Thyroid gland (tissue), 4 donors: ENCODE measurements at regions not wholly inside any gene's neighbourhood (a gene's known extent, or its start where the extent isn't known, plus 50 kb on each side); places are given as distances from the start of the nearest gene placed in this dataset.

Source experiments
- DNase-seq, 2 donors: peaks; one replicate each; pipeline ENCODE4 v3.0.0-alpha.2; 2019
- H3K27ac ChIP-seq, 3 donors: fragments of 200-600 bp; sonication (generic); 1 replicate in 2 of 3; 2 replicates in 1 of 3; pipeline ENCODE4 v1.5.1; 2016 to 2019; ENCODE audit warnings: mild to moderate bottlenecking in 1 of 3, moderate library complexity in 1 of 3
- H3K27me3 ChIP-seq: fragments of 200-600 bp; sonication (generic); one replicate; pipeline ENCODE4 v1.5.1; 2019
- H3K36me3 ChIP-seq, 2 donors: fragments of 200-600 bp; sonication (generic); one replicate each; pipeline ENCODE4 v1.5.1; 2016 to 2019
- H3K4me1 ChIP-seq, 2 donors: fragments of 200-600 bp; sonication (generic); one replicate each; pipeline ENCODE4 v1.5.1; 2017 to 2019
- H3K4me3 ChIP-seq, 3 donors: fragments of 200-600 bp; sonication (generic); replicated peaks in 1 of 3; 1 replicate in 2 of 3; 2 replicates in 1 of 3; pipeline ENCODE4 v1.5.1; 2016; ENCODE audit warnings: mild to moderate bottlenecking in 1 of 3
- H3K9me3 ChIP-seq: fragments of 200-600 bp; sonication (generic); one replicate; pipeline ENCODE4 v1.5.1; 2017
- POLR2A ChIP-seq, 2 donors: fragments of 450-650 bp; IDR thresholded peaks; one replicate each; pipeline ENCODE4 v1.6.1; 2017; ENCODE audit warnings: antibody characterized with exemption in 2 of 2, mild to moderate bottlenecking in 2 of 2, moderate library complexity in 1 of 2
- WGBS, 2 donors: methylation state at CpG; one replicate each; pipeline ENCODE4 v1.1.5; 2017; 5-methylcytosine and 5-hydroxymethylcytosine counted together
- intact Hi-C: fragments of 100-400 bp; cut with DNase I; formaldehyde crosslinking; loops from one replicate; pipeline ENCODE4 v1.15.1; 2023
- TF ChIP-seq, protein P1 (sequence below), 6 experiments: fragments of 200-600 bp in 3 of 6; fragments of 450-650 bp in 3 of 6; sonication (generic) in 3 of 6; IDR thresholded peaks; one replicate each; pipeline ENCODE4 v1.5.1; 2016 to 2019; ENCODE audit warnings: antibody characterized with exemption in 6 of 6, mild to moderate bottlenecking in 2 of 6, inconsistent platforms in 1 of 6, moderate library complexity in 1 of 6

- no peaks in the 10 kb centered on the region for H3K9me3 ChIP-seq
- TF ChIP-seq POLR2A (IDR thresholded peaks at IDR 0.05) = no peak
- H3K4me1 ChIP-seq = no peaks in the 10 kb centered on the region
- no peaks in the 10 kb centered on the region for H3K36me3 ChIP-seq
- DNase-seq = no peak
- no peak overlapping the region for H3K4me3 ChIP-seq
- no peak overlapping the region for H3K27ac ChIP-seq
- WGBS, 2 donors = 94 to 97% methylated on average over 2 of the region's 2 CpGs
- H3K27me3 ChIP-seq = no peaks in the 10 kb centered on the region
- intact Hi-C loops = no loop called here
Measured at GRCh38 chr4:103457566-103457965, 259.4 kb upstream of the CENPE start.

GRCh38 chr4:103451341-103451740, 253.2 kb upstream of the CENPE start:
- intact Hi-C loops = no loop called here
- DNase-seq = no peak
- Histone ChIP-seq H3K9me3 (no peaks in the 10 kb centered on the region), H3K27me3 (no peaks in the 10 kb centered on the region), H3K36me3 (no peaks in the 10 kb centered on the region), H3K27ac (no peak overlapping the region), H3K4me1 (no peaks in the 10 kb centered on the region), H3K4me3 (no peak overlapping the region)
- no peak for TF ChIP-seq POLR2A (IDR thresholded peaks at IDR 0.05)
- TF ChIP-seq, protein P1, sequence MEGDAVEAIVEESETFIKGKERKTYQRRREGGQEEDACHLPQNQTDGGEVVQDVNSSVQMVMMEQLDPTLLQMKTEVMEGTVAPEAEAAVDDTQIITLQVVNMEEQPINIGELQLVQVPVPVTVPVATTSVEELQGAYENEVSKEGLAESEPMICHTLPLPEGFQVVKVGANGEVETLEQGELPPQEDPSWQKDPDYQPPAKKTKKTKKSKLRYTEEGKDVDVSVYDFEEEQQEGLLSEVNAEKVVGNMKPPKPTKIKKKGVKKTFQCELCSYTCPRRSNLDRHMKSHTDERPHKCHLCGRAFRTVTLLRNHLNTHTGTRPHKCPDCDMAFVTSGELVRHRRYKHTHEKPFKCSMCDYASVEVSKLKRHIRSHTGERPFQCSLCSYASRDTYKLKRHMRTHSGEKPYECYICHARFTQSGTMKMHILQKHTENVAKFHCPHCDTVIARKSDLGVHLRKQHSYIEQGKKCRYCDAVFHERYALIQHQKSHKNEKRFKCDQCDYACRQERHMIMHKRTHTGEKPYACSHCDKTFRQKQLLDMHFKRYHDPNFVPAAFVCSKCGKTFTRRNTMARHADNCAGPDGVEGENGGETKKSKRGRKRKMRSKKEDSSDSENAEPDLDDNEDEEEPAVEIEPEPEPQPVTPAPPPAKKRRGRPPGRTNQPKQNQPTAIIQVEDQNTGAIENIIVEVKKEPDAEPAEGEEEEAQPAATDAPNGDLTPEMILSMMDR (IDR thresholded peaks at IDR 0.05) = no peak
- WGBS, 2 donors = 76 to 79% methylated on average over 2 of the region's 2 CpGs

DNA sequence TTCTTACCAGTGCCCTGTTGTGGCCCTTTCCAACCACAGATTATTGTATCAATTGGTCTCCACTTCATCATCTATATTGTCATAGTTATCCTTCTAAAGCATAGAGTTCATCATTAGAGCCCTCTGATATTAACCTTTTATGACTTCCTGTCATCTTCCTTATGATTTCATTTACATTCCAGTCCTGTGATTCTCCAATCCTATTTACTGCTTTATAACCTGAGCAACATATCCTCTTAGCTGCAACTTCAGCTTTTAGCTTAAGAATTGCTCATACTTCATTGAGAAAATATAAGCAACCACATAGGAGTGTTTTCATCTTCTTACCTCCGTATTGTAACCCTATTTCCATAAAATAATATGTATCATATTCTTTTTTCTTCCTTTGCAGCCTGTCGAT, 252.6 kb upstream of the CENPE start:
- Histone ChIP-seq H3K36me3 (no peaks in the 10 kb centered on the region), H3K27ac (no peak overlapping the region), H3K27me3 (no peaks in the 10 kb centered on the region), H3K4me3 (no peak overlapping the region), H3K4me1 (no peaks in the 10 kb centered on the region), H3K9me3 (no peaks in the 10 kb centered on the region)
- no peak for DNase-seq
- TF ChIP-seq, protein P1 (IDR thresholded peaks at IDR 0.05) = no peak
- no peak for TF ChIP-seq POLR2A (IDR thresholded peaks at IDR 0.05)
- WGBS, 2 donors = 87 to 90% methylated on average over 2 of the region's 2 CpGs
- intact Hi-C loops = no loop called here

DNA sequence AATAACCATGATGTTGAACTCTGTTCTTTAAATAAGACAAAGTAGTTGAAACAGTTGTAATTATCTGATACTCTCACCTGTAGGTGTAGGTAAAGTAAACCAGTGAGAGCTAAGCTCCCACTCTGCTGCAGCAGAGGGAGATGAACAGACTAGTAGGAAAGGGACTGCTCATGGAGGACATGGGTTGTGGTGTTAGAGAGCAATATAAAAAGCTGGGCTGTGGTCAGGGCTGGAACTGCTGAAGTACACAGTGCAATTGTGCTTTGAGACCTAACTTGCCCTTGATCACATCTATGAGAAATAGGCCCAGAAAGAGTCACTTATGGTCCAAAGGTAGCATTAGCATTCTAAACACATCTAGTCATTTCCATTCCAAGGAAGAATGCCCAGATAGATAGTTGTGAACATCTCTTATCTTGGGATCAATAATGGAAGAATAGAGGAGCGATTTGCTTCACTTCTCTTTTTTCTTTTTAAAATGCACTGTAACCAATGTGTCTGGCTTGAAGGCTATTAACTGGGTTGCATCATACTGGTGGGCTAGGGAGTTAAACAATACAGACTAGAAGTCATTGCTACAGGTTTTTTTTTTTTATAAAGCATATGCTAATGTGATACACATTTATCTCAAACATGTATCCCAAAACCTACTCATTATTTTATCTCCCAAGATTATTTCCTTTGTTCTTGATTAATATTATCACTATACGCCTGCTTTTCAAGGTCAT, 251.3 kb upstream of the CENPE start:
- Histone ChIP-seq H3K36me3 (no peaks in the 10 kb centered on the region), H3K27ac (no peak overlapping the region), H3K4me3 (no peak overlapping the region), H3K27me3 (no peaks in the 10 kb centered on the region), H3K9me3 (no peaks in the 10 kb centered on the region), H3K4me1 (no peaks in the 10 kb centered on the region)
- 87% methylated on average over 2 of the region's 2 CpGs for WGBS, 2 donors
- TF ChIP-seq, protein P1 (IDR thresholded peaks at IDR 0.05) = no peak
- no peak for TF ChIP-seq POLR2A (IDR thresholded peaks at IDR 0.05)
- intact Hi-C loops = no loop called here
- DNase-seq = no peak

GRCh38 chr4:103445377-103445776, 247.2 kb upstream of the CENPE start:
- H3K27me3 ChIP-seq = no peaks in the 10 kb centered on the region
- H3K27ac ChIP-seq = no peak overlapping the region
- no peak for DNase-seq
- no peaks in the 10 kb centered on the region for H3K36me3 ChIP-seq
- no peak overlapping the region for H3K4me3 ChIP-seq
- H3K4me1 ChIP-seq = no peaks in the 10 kb centered on the region
- H3K9me3 ChIP-seq = no peaks in the 10 kb centered on the region
- intact Hi-C loops = no loop called here
- 78 to 86% methylated on average over 1 of the region's 1 CpG for WGBS, 2 donors
- no peak for TF ChIP-seq POLR2A (IDR thresholded peaks at IDR 0.05)
- TF ChIP-seq, protein P1 (IDR thresholded peaks at IDR 0.05) = no peak
